Calu3 (cell line): ENCODE measurements at regions not wholly inside any gene's neighbourhood (a gene's known extent, or its start where the extent isn't known, plus 50 kb on each side); places are given as distances from the start of the nearest gene placed in this dataset.
A peak's percentile ranks its signal among the peaks of the same experiment; 100 is the strongest.

ENCODE experiments used
- BruUV-seq: library from RNA; stranded (reverse); fragments of 400-500 nt; replicated peaks from 2 replicates; lab custom pipeline; 2021; lab: Mats Ljungman, UMichigan
- CTCF ChIA-PET: fragments of 300-600 bp; sonication (Branson Sonifier 250); formaldehyde crosslinking; loops from one replicate; lab custom pipeline; 2022; ENCODE audit warnings: antibody characterized with exemption; lab: Charles Lee
- DNase-seq: peaks from one replicate; pipeline ENCODE4 v3.0.0; 2022
- H3K27ac Mint-ChIP-seq: one replicate; pipeline ENCODE4 v1.8.0; 2022; ENCODE audit warnings: mixed read lengths; ENCODE audit not compliant: unreplicated experiment
- H3K27me3 Mint-ChIP-seq: one replicate; pipeline ENCODE4 v1.8.0; 2022; ENCODE audit warnings: mixed read lengths; ENCODE audit not compliant: unreplicated experiment
- H3K36me3 Mint-ChIP-seq: one replicate; pipeline ENCODE4 v1.8.0; 2022; ENCODE audit warnings: mild to moderate bottlenecking, moderate library complexity, mixed read lengths; ENCODE audit not compliant: insufficient read depth, unreplicated experiment
- H3K4me1 Mint-ChIP-seq: one replicate; pipeline ENCODE4 v1.8.0; 2022; ENCODE audit warnings: mild to moderate bottlenecking, low read depth, mixed read lengths; ENCODE audit not compliant: unreplicated experiment
- H3K4me3 Mint-ChIP-seq: one replicate; pipeline ENCODE4 v1.8.0; 2022; ENCODE audit warnings: mild to moderate bottlenecking, low read depth, moderate library complexity, mixed read lengths; ENCODE audit not compliant: unreplicated experiment
- H3K9me3 Mint-ChIP-seq: one replicate; pipeline ENCODE4 v1.8.0; 2022; ENCODE audit warnings: low read depth, mixed read lengths; ENCODE audit not compliant: unreplicated experiment
- intact Hi-C: fragments of 100-400 bp; cut with micrococcal nuclease; formaldehyde crosslinking; loops from one replicate; pipeline ENCODE4 v1.10.0; 2022; ENCODE audit not compliant: unreplicated experiment
- TF ChIP-seq, protein P1 (sequence below): fragments of 200-600 bp; IDR thresholded peaks from one replicate; pipeline ENCODE4 v1.8.0; 2022; ENCODE audit warnings: antibody characterized with exemption; ENCODE audit not compliant: unreplicated experiment

DNA sequence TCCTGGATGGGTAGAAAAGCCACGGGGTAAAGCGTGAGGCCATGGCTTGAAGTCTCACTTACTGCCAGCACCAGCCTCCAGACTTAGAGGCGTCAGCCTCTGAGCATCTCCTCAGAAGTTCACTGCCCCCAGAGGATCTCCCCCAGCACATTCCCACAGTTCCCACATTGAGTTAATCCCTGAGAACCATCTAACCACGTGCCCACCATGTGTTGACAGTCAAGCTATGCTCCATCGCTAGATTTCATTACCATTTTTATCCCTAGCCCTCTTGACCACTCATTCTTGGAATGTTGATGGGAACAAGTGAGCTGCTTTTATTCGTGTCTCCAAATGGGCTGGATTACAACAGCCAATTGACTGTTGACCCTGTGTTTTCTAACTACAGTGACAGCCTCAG is 283.3 kb upstream of the IRX1 start:
- H3K9me3 Mint-ChIP-seq, result peaks cover 11% of the 10 kb centered on the region

DNA sequence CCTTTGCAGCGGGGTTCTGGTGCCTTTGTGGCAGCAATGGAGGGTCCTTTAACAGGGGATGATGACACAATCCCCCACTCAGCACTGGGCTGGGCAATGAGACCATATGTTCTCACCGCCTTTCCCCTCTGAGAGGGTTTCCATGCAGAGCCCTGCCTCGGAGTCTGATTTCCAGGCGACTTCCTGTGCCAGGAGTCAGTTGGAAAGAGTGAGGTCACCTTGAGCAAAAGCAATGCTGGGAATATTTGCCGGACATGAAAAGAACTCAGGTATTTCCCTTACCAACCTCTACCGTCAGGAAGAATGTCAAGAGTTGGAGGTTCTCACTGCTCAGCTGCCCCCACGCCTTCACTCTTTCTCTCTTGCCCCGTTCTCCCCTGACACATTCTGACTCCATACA is 284.2 kb upstream of the IRX1 start:
- Mint-ChIP-seq H3K36me3 (peaks cover 5% of the 10 kb centered on the region), H3K9me3 (peaks cover 11% of the 10 kb centered on the region), H3K27me3 (no peaks in the 10 kb centered on the region), H3K4me3 (peak overlapping the region; percentile 20), H3K4me1 (no peaks in the 10 kb centered on the region), H3K27ac (peak overlapping the region; percentile 78)
- BruUV-seq, result TSS peak; percentile 86
- intact Hi-C loops, result no loop called here
- CTCF ChIA-PET, result no interaction called here
- TF ChIP-seq, protein P1, sequence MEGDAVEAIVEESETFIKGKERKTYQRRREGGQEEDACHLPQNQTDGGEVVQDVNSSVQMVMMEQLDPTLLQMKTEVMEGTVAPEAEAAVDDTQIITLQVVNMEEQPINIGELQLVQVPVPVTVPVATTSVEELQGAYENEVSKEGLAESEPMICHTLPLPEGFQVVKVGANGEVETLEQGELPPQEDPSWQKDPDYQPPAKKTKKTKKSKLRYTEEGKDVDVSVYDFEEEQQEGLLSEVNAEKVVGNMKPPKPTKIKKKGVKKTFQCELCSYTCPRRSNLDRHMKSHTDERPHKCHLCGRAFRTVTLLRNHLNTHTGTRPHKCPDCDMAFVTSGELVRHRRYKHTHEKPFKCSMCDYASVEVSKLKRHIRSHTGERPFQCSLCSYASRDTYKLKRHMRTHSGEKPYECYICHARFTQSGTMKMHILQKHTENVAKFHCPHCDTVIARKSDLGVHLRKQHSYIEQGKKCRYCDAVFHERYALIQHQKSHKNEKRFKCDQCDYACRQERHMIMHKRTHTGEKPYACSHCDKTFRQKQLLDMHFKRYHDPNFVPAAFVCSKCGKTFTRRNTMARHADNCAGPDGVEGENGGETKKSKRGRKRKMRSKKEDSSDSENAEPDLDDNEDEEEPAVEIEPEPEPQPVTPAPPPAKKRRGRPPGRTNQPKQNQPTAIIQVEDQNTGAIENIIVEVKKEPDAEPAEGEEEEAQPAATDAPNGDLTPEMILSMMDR, result no peak
- DNase-seq, result peak; percentile 4

More for the DNA sequence above, 283.3 kb upstream of the IRX1 start:
- Mint-ChIP-seq H3K36me3 (peaks cover 5% of the 10 kb centered on the region), H3K27ac (peak overlapping the region; percentile 78), H3K4me3 (no peak overlapping the region), H3K4me1 (no peaks in the 10 kb centered on the region), H3K27me3 (no peaks in the 10 kb centered on the region)
- CTCF ChIA-PET, result no interaction called here
- TF ChIP-seq, protein P1, result no peak
- no peak for DNase-seq
- no TSS peak for BruUV-seq
- intact Hi-C loops, result no loop called here

DNA sequence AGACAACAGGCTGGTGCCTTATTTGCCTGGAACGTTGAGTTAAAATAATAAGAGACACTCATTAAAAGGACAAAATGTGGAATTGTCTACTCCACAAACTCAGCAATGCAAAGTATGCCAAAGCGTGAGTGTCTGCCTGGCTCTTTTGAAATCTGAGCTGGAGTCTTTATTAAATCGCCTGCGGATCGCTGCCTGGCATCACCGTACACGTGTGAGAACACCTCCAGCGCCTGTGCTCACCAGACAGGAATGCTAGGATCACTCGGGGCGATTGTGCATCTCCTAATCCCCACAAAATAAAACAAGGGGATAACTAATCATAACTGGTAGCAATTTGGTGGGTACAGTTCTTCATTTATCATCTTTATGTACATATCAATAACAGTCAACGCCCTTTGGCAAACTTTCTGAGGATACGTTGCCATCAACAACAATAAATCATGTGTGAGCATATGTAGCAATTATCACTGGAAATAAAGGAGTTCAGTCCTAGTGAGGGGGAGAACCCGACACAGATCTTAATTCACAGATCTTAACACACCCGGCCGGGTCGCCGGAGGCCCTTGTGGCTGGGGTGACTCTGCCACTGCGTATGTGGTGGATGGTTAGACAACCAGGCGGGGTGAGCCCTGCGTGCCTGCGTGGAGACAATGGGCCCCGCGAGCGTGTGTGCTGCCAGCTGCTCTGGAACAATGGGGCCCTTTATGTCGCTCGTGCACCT is 284.9 kb upstream of the IRX1 start:
- peak overlapping the region; percentile 78 for H3K27ac Mint-ChIP-seq
- peaks cover 5% of the 10 kb centered on the region for H3K36me3 Mint-ChIP-seq
- no peaks in the 10 kb centered on the region for H3K27me3 Mint-ChIP-seq
- CTCF ChIA-PET, result interaction anchor here (1.2 kb wide), 1 partner anchor 220 kb away, joined by 3 read pairs; no protein-coding TSS in a partner anchor
- BruUV-seq, result no TSS peak
- peaks cover 11% of the 10 kb centered on the region for H3K9me3 Mint-ChIP-seq
- intact Hi-C loops, result no loop called here
- TF ChIP-seq, protein P1, result no peak
- peak overlapping the region; percentile 20 for H3K4me3 Mint-ChIP-seq
- H3K4me1 Mint-ChIP-seq, result no peaks in the 10 kb centered on the region
- peak; percentile 76 for DNase-seq

DNA sequence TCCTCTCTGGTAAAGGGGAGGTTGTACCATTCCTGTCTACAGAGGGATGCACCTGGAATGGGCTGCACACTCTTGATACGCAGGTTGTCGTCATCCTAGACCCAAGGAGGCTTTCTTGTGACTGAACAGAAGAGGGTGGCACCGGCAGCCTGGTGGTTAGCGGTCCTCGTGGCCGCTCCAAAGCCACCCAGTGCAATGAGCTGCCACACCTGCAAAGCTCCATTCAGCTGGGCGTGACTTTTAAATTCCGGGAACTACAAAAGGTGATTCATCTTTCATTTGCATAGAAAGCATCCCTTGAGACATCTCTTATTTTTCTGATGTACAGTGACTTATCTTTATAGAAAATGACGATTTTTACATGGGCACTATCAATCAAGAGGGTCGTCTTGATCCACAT is 286.1 kb upstream of the IRX1 start:
- no peak overlapping the region for H3K4me3 Mint-ChIP-seq
- H3K27ac Mint-ChIP-seq, result no peak overlapping the region
- intact Hi-C loops, result no loop called here
- no TSS peak for BruUV-seq
- H3K4me1 Mint-ChIP-seq, result no peaks in the 10 kb centered on the region
- H3K9me3 Mint-ChIP-seq, result peaks cover 15% of the 10 kb centered on the region
- H3K27me3 Mint-ChIP-seq, result no peaks in the 10 kb centered on the region
- CTCF ChIA-PET, result interaction anchor here (1.2 kb wide), 1 partner anchor 221 kb away, joined by 3 read pairs; no protein-coding TSS in a partner anchor
- DNase-seq, result no peak
- TF ChIP-seq, protein P1, result no peak
- peaks cover 5% of the 10 kb centered on the region for H3K36me3 Mint-ChIP-seq
